Caco-2 (cell line): ENCODE measurements at regions not wholly inside any gene's neighbourhood (a gene's known extent, or its start where the extent isn't known, plus 50 kb on each side); places are given as distances from the start of the nearest gene placed in this dataset.
A peak's percentile ranks its signal among the peaks of the same experiment; 100 is the strongest.

ENCODE experiments used
- BruUV-seq: library from RNA; stranded (reverse); fragments of 400-500 nt; replicated peaks from 2 replicates; lab custom pipeline; 2021; lab: Mats Ljungman, UMichigan
- CTCF ChIA-PET: fragments of 300-600 bp; sonication (Branson Sonifier 250); formaldehyde crosslinking; loops from one replicate; lab custom pipeline; 2022; ENCODE audit warnings: antibody characterized with exemption; lab: Charles Lee
- POLR2A ChIA-PET: fragments of 300-600 bp; sonication (Branson Sonifier 250); formaldehyde crosslinking; loops from one replicate; lab custom pipeline; 2022; ENCODE audit warnings: antibody characterized with exemption; lab: Charles Lee
- DNase-seq, 2 experiments: peaks; one replicate each; pipeline versions ENCODE4 v3.0.0 to v3.0.0-alpha.2; 2020 to 2022
- H3K27me3 ChIP-seq: replicated peaks from 2 replicates; pipeline ENCODE4 v1.6.0; 2011; ENCODE audit warnings: low read length; ENCODE audit not compliant: control insufficient read depth, insufficient read depth
- H3K36me3 ChIP-seq: 2 replicates; pipeline ENCODE4 v1.5.1; 2011; ENCODE audit warnings: low read length; ENCODE audit not compliant: control insufficient read depth, insufficient read depth
- H3K4me1 ChIP-seq: fragments of 250-450 bp; sonication (Bioruptor Pico); 2 replicates; pipeline ENCODE4 v1.5.1; 2020; ENCODE audit warnings: mild to moderate bottlenecking
- H3K4me3 ChIP-seq: 2 replicates; pipeline ENCODE4 v1.5.1; 2011; ENCODE audit warnings: low read depth, mild to moderate bottlenecking, control low read depth, low read length
- H3K9me3 ChIP-seq: fragments of 250-450 bp; sonication (Bioruptor Pico); 2 replicates; pipeline ENCODE4 v1.5.1; 2020; ENCODE audit warnings: mild to moderate bottlenecking, moderate library complexity
- H3K27ac Mint-ChIP-seq: one replicate; pipeline ENCODE4 v1.8.0; 2022; ENCODE audit warnings: mixed read lengths; ENCODE audit not compliant: unreplicated experiment
- H3K27me3 Mint-ChIP-seq: one replicate; pipeline ENCODE4 v1.8.0; 2022; ENCODE audit warnings: mixed read lengths; ENCODE audit not compliant: insufficient read depth, unreplicated experiment
- H3K36me3 Mint-ChIP-seq: one replicate; pipeline ENCODE4 v1.8.0; 2022; ENCODE audit warnings: mild to moderate bottlenecking, mixed read lengths; ENCODE audit not compliant: insufficient read depth, unreplicated experiment
- H3K4me1 Mint-ChIP-seq: one replicate; pipeline ENCODE4 v1.8.0; 2022; ENCODE audit warnings: low read depth, mixed read lengths; ENCODE audit not compliant: unreplicated experiment
- H3K4me3 Mint-ChIP-seq: one replicate; pipeline ENCODE4 v1.8.0; 2022; ENCODE audit warnings: mild to moderate bottlenecking, moderate library complexity, mixed read lengths; ENCODE audit not compliant: unreplicated experiment
- H3K9me3 Mint-ChIP-seq: one replicate; pipeline ENCODE4 v1.8.0; 2022; ENCODE audit warnings: mixed read lengths; ENCODE audit not compliant: unreplicated experiment
- intact Hi-C: fragments of 100-400 bp; cut with micrococcal nuclease; formaldehyde crosslinking; loops from one replicate; pipeline ENCODE4 v1.10.0; 2022; ENCODE audit not compliant: unreplicated experiment
- TF ChIP-seq, protein P1 (sequence below), 2 experiments: fragments of 200-600 bp in 1 of 2; IDR thresholded peaks; 1 replicate in 1 of 2; 2 replicates in 1 of 2; pipeline versions ENCODE4 v1.5.1 to v1.8.0; 2011 to 2022; ENCODE audit warnings: antibody characterized with exemption in 1 of 2, control low read depth in 1 of 2, inconsistent platforms in 1 of 2, low read depth in 1 of 2, low read length in 1 of 2, mild to moderate bottlenecking in 1 of 2, moderate library complexity in 1 of 2; ENCODE audit not compliant: insufficient read depth in 1 of 2, severe bottlenecking in 1 of 2, unreplicated experiment in 1 of 2

DNA sequence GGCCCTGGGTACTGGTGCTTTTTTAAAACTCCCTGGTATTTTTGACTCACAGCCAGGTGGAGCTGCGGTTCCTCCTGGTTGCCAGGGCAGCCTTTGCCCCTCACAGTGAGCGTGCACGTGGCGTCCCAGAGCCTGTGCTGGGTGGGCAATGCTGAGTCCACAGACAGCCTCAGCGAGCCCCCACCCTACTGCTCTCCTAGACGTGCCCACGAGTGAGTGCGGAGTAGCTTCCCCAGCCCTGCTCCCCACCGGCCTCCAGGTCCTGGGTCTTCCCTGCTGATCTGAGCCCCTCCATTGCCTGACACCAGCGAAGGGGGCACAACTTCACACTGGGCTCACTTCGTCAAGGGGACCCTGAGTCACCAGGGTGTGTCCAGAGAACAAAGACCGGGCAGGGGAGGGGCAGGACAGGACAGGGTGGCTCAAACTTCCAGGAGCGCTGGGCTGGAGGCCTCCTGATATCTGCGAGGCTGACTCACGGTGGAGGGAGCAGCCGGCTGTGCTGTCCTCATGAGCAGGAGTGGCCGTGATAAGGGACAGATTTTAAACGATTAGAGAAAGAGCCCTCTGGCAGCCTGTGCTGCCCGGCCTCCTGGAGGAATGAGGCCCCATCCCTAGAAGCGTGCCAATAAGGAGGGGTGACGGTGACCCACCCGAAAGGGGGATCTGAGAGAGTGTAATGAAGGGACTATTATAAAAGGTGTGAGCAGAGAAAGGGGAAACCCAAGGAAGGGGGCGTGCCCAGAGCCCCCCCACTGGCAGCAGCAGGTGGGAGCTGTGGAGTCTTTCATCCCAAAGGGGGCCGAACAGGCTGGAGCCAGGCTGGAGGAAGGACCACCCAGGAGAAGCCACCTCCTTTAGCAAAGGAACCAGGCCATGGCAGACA is 129.3 kb upstream of the FGF3 start:
- H3K27me3 Mint-ChIP-seq = no peaks in the 10 kb centered on the region
- H3K27ac Mint-ChIP-seq = peak overlapping the region; percentile 93
- H3K36me3 ChIP-seq = no peaks in the 10 kb centered on the region
- peak overlapping the region; percentile 47 for H3K4me3 Mint-ChIP-seq
- CTCF ChIA-PET = interaction anchor here (0.8 to 1.7 kb wide), 10 partner anchors 12 to 247 kb away, joined by 3 to 7 read pairs (median 4); no protein-coding TSS in a partner anchor
- no peak overlapping the region for H3K4me3 ChIP-seq
- peaks cover 31% of the 10 kb centered on the region for H3K4me1 Mint-ChIP-seq
- H3K27me3 ChIP-seq = no peaks in the 10 kb centered on the region
- H3K9me3 Mint-ChIP-seq = no peaks in the 10 kb centered on the region
- H3K4me1 ChIP-seq = peaks cover 44% of the 10 kb centered on the region
- no peaks in the 10 kb centered on the region for H3K9me3 ChIP-seq
- peaks cover 11% of the 10 kb centered on the region for H3K36me3 Mint-ChIP-seq
- POLR2A ChIA-PET = no interaction called here
- intact Hi-C loops = loop anchor here (1.0 kb wide), 4 partner anchors 18 to 243 kb away; no protein-coding TSS in a partner anchor
- BruUV-seq = TSS peak; percentile 33
- DNase-seq = peak; percentile 86 to 94
- TF ChIP-seq, protein P1, sequence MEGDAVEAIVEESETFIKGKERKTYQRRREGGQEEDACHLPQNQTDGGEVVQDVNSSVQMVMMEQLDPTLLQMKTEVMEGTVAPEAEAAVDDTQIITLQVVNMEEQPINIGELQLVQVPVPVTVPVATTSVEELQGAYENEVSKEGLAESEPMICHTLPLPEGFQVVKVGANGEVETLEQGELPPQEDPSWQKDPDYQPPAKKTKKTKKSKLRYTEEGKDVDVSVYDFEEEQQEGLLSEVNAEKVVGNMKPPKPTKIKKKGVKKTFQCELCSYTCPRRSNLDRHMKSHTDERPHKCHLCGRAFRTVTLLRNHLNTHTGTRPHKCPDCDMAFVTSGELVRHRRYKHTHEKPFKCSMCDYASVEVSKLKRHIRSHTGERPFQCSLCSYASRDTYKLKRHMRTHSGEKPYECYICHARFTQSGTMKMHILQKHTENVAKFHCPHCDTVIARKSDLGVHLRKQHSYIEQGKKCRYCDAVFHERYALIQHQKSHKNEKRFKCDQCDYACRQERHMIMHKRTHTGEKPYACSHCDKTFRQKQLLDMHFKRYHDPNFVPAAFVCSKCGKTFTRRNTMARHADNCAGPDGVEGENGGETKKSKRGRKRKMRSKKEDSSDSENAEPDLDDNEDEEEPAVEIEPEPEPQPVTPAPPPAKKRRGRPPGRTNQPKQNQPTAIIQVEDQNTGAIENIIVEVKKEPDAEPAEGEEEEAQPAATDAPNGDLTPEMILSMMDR (IDR thresholded peaks at IDR 0.05; ENCODE audit: insufficient read depth in 1 of 2, low read depth in 1 of 2, low read length in 1 of 2, severe bottlenecking in 1 of 2, unreplicated experiment in 1 of 2) = peak; percentile 53 to 62

DNA sequence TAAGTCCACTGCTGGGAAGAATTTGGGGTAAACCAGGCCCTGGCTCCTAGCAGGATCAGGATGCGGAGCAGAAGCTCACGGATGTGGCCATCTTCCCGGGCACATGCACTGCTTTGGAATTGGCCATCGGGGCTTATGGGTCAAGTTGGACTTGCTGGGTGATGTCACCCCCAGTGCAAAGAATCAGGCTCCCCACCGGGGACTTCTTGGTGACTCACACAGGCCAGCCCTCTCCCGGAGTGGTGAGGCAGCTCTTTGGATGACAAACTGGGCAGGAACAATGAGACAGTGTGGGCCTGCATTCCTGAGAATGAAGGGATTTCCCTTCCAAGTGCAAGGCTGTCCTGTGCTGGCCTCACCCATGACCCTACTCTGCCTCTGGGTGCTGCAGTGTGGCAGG is 128.8 kb upstream of the ANO1 start:
- Mint-ChIP-seq H3K4me3 (no peak overlapping the region), H3K36me3 (peaks cover 11% of the 10 kb centered on the region), H3K9me3 (no peaks in the 10 kb centered on the region), H3K27ac (peak overlapping the region; percentile 43), H3K4me1 (peaks cover 31% of the 10 kb centered on the region), H3K27me3 (no peaks in the 10 kb centered on the region)
- no TSS peak for BruUV-seq
- DNase-seq = peak; percentile 73 to 89
- Histone ChIP-seq H3K4me3 (no peak overlapping the region), H3K27me3 (no peaks in the 10 kb centered on the region), H3K9me3 (no peaks in the 10 kb centered on the region), H3K36me3 (no peaks in the 10 kb centered on the region), H3K4me1 (peaks cover 42% of the 10 kb centered on the region)
- POLR2A ChIA-PET = no interaction called here
- intact Hi-C loops = no loop called here
- TF ChIP-seq, protein P1 (IDR thresholded peaks at IDR 0.05; ENCODE audit: insufficient read depth in 1 of 2, low read depth in 1 of 2, low read length in 1 of 2, severe bottlenecking in 1 of 2, unreplicated experiment in 1 of 2) = no peak
- CTCF ChIA-PET = interaction anchor here (0.6 to 1.7 kb wide), 5 partner anchors 17 to 247 kb away, joined by 3 to 6 read pairs (median 3); no protein-coding TSS in a partner anchor

DNA sequence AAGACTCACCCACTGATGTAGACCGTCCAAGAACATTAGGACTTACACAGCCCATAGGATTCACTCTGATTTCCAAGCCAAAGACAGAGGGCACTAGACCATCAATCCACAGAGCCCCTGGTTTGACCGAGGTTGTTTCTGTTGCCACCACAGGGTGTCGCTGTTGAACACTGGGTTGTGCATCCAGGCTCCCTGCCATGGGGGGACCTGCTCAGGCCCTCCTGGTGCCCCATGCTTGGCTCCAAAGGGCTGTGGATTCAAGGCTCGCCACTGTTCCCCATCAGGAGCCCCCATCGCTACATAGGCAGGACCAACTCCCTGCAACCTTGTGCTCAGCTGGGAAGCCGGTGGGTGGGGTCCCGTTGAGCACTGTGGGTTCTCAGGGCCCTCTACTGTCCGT is 128.0 kb upstream of the ANO1 start:
- no peaks in the 10 kb centered on the region for H3K9me3 ChIP-seq
- no peaks in the 10 kb centered on the region for H3K27me3 ChIP-seq
- peaks cover 31% of the 10 kb centered on the region for H3K4me1 Mint-ChIP-seq
- no peak overlapping the region for H3K27ac Mint-ChIP-seq
- TF ChIP-seq, protein P1 (IDR thresholded peaks at IDR 0.05; ENCODE audit: insufficient read depth in 1 of 2, low read depth in 1 of 2, low read length in 1 of 2, severe bottlenecking in 1 of 2, unreplicated experiment in 1 of 2) = peak; percentile 70 to 87
- H3K36me3 ChIP-seq = no peaks in the 10 kb centered on the region
- ChIA-PET CTCF (interaction anchor here (0.6 to 1.3 kb wide), 4 partner anchors 14 to 227 kb away, joined by 3 to 6 read pairs (median 3); no protein-coding TSS in a partner anchor), POLR2A (no interaction called here)
- H3K4me1 ChIP-seq = peaks cover 42% of the 10 kb centered on the region
- intact Hi-C loops = no loop called here
- H3K27me3 Mint-ChIP-seq = no peaks in the 10 kb centered on the region
- H3K4me3 Mint-ChIP-seq = no peak overlapping the region
- H3K4me3 ChIP-seq = no peak overlapping the region
- H3K9me3 Mint-ChIP-seq = no peaks in the 10 kb centered on the region
- peaks cover 11% of the 10 kb centered on the region for H3K36me3 Mint-ChIP-seq
- DNase-seq = peak; percentile 63 to 73
- BruUV-seq = no TSS peak
